CD14-positive monocyte (primary cell): ENCODE measurements at regions not wholly inside any gene's neighbourhood (a gene's known extent, or its start where the extent isn't known, plus 50 kb on each side); places are given as distances from the start of the nearest gene placed in this dataset.

ENCODE experiments used
- DNase-seq, 3 donors: peaks; one replicate each; pipeline ENCODE4 v3.0.0-alpha.2; 2011 to 2022
- H2AFZ ChIP-seq: 2 replicates; pipeline ENCODE4 v1.6.0; 2012; ENCODE audit warnings: mild to moderate bottlenecking, low read depth, low read length, inconsistent platforms; ENCODE audit not compliant: insufficient read depth, poor library complexity, severe bottlenecking
- H3K27ac ChIP-seq, 2 donors: 1 replicate in 1 of 2; 2 replicates in 1 of 2; pipeline ENCODE4 v1.5.1; 2012 to 2013; ENCODE audit warnings: low read length in 2 of 2, control low read depth in 1 of 2, inconsistent platforms in 1 of 2, low read depth in 1 of 2, mild to moderate bottlenecking in 1 of 2
- H3K27me3 ChIP-seq, 2 donors: one replicate each; pipeline versions ENCODE4 v1.6.0 to v1.6.1; 2011 to 2013; ENCODE audit warnings: low read length in 2 of 2; ENCODE audit not compliant: control insufficient read depth in 2 of 2, insufficient read depth in 2 of 2
- H3K36me3 ChIP-seq, 2 donors: replicated peaks in 1 of 2; 1 replicate in 1 of 2; 2 replicates in 1 of 2; pipeline versions ENCODE4 v1.5.1 to v1.6.1; 2012 to 2013; ENCODE audit warnings: low read length in 2 of 2, control low read depth in 1 of 2, inconsistent platforms in 1 of 2, mild to moderate bottlenecking in 1 of 2; ENCODE audit not compliant: insufficient read depth in 2 of 2, control insufficient read depth in 1 of 2
- H3K4me1 ChIP-seq, 2 donors: 1 replicate in 1 of 2; 2 replicates in 1 of 2; pipeline versions ENCODE4 v1.5.1 to v1.6.1; 2012 to 2013; ENCODE audit warnings: low read length in 2 of 2, control low read depth in 1 of 2, inconsistent platforms in 1 of 2, mild to moderate bottlenecking in 1 of 2, moderate library complexity in 1 of 2; ENCODE audit not compliant: insufficient read depth in 2 of 2, control insufficient read depth in 1 of 2
- H3K4me2 ChIP-seq: replicated peaks from 2 replicates; pipeline ENCODE3; 2012; ENCODE audit warnings: low read length, moderate library complexity, mild to moderate bottlenecking; ENCODE audit not compliant: poor library complexity, severe bottlenecking; ENCODE audit errors: extremely low read depth
- H3K4me3 ChIP-seq, 3 experiments: fragments of 200-600 bp in 1 of 3; sonication (generic) in 1 of 3; replicated peaks in 1 of 3; 1 replicate in 2 of 3; 2 replicates in 1 of 3; pipeline ENCODE4 v1.5.1; 2011 to 2013; ENCODE audit warnings: low read length in 3 of 3, mild to moderate bottlenecking in 3 of 3, control low read depth in 2 of 3, low read depth in 2 of 3, inconsistent platforms in 1 of 3, moderate library complexity in 1 of 3
- H3K79me2 ChIP-seq: 2 replicates; pipeline ENCODE4 v1.6.0; 2012; ENCODE audit warnings: mild to moderate bottlenecking, control low read depth, inconsistent platforms, low read length, moderate library complexity; ENCODE audit not compliant: insufficient read depth
- H3K9ac ChIP-seq: 2 replicates; pipeline ENCODE4 v1.6.0; 2017; ENCODE audit warnings: low read length, mild to moderate bottlenecking; ENCODE audit not compliant: insufficient read depth, poor library complexity, severe bottlenecking
- H3K9me3 ChIP-seq, 2 donors: replicated peaks in 1 of 2; 1 replicate in 1 of 2; 2 replicates in 1 of 2; pipeline versions ENCODE4 v1.5.1 to v1.6.1; 2012 to 2013; ENCODE audit warnings: low read length in 2 of 2, control low read depth in 1 of 2; ENCODE audit not compliant: control insufficient read depth in 1 of 2, insufficient read depth in 1 of 2
- H4K20me1 ChIP-seq: 2 replicates; pipeline ENCODE4 v1.6.0; 2012; ENCODE audit warnings: mild to moderate bottlenecking, low read length, control low read depth, moderate library complexity; ENCODE audit not compliant: insufficient read depth
- H3K27ac Mint-ChIP-seq, 7 donors: one replicate each; pipeline ENCODE4 v1.8.0; 2020; ENCODE audit warnings: mild to moderate bottlenecking in 7 of 7, mixed read lengths in 7 of 7, moderate library complexity in 6 of 7, inconsistent platforms in 2 of 7
- H3K27me3 Mint-ChIP-seq, 3 donors: one replicate each; pipeline ENCODE4 v1.8.0; 2021 to 2022; ENCODE audit warnings: low read depth in 3 of 3, mild to moderate bottlenecking in 3 of 3, mixed read lengths in 3 of 3, moderate library complexity in 3 of 3, inconsistent platforms in 1 of 3
- H3K36me3 Mint-ChIP-seq, 2 donors: one replicate each; pipeline ENCODE4 v1.8.0; 2020; ENCODE audit warnings: mixed read lengths in 2 of 2, inconsistent platforms in 1 of 2, mild to moderate bottlenecking in 1 of 2
- H3K4me1 Mint-ChIP-seq: one replicate; pipeline ENCODE4 v1.8.0; 2020; ENCODE audit warnings: mild to moderate bottlenecking, mixed read lengths
- H3K4me3 Mint-ChIP-seq, 2 donors: one replicate each; pipeline ENCODE4 v1.8.0; 2020; ENCODE audit warnings: mild to moderate bottlenecking in 2 of 2, mixed read lengths in 2 of 2, moderate library complexity in 1 of 2
- H3K9me3 Mint-ChIP-seq, 7 donors: one replicate each; pipeline ENCODE4 v1.8.0; 2020 to 2022; ENCODE audit warnings: mixed read lengths in 7 of 7, mild to moderate bottlenecking in 6 of 7, moderate library complexity in 6 of 7, inconsistent platforms in 2 of 7
- CTCF ChIP-seq: fragments of 200-600 bp; IDR thresholded peaks from one replicate; pipeline ENCODE4 v1.8.0; 2022; ENCODE audit warnings: antibody characterized with exemption, mild to moderate bottlenecking
- WGBS: methylation state at CpG from one replicate; pipeline ENCODE4 v1.1.5; 2013; ENCODE audit warnings: missing lambda C conversion rate; ENCODE audit not compliant: insufficient coverage; 5-methylcytosine and 5-hydroxymethylcytosine counted together
- intact Hi-C, 2 donors: fragments of 100-400 bp; cut with micrococcal nuclease; formaldehyde crosslinking; loops; one replicate each; pipeline versions ENCODE4 v1.15.0 to v1.15.1; 2023

- H3K4me3 Mint-ChIP-seq: peak overlapping the region; percentile 31 to 78
- Histone ChIP-seq H3K4me2 (peak overlapping the region; percentile 56), H3K36me3 (no peaks in the 10 kb centered on the region), H3K27ac (peak overlapping the region in 1 of 2 donors; percentile 81), H3K4me1 (peaks cover 14 to 17% of the 10 kb centered on the region in 2 donors), H3K79me2 (no peaks in the 10 kb centered on the region), H4K20me1 (no peaks in the 10 kb centered on the region), H3K9ac (peak overlapping the region; percentile 42), H3K9me3 (no peaks in the 10 kb centered on the region), H3K4me3 (peak overlapping the region in 2 of 3 experiments; percentile 28 to 69), H3K27me3 (no peaks in the 10 kb centered on the region), H2AFZ (peak overlapping the region; percentile 86)
- intact Hi-C loops: no loop called here
- TF ChIP-seq CTCF: no peak
- 76% methylated on average over 6 of the region's 9 CpGs for WGBS
- H3K27ac Mint-ChIP-seq: peak overlapping the region in 6 of 7 donors; percentile 13 to 88 (median 83)
- H3K9me3 Mint-ChIP-seq: peaks cover 0 to 4% (median 0%) of the 10 kb centered on the region in 7 donors
- H3K36me3 Mint-ChIP-seq: no peaks in the 10 kb centered on the region
- H3K4me1 Mint-ChIP-seq: peaks cover 22% of the 10 kb centered on the region
- DNase-seq: peak; percentile 50 to 83 (median 62)
- peaks cover 0 to 3% (median 0%) of the 10 kb centered on the region in 3 donors for H3K27me3 Mint-ChIP-seq
Measured at GRCh38 chr7:142352543-142352942, 94.7 kb upstream of the PRSS58 start.

DNA sequence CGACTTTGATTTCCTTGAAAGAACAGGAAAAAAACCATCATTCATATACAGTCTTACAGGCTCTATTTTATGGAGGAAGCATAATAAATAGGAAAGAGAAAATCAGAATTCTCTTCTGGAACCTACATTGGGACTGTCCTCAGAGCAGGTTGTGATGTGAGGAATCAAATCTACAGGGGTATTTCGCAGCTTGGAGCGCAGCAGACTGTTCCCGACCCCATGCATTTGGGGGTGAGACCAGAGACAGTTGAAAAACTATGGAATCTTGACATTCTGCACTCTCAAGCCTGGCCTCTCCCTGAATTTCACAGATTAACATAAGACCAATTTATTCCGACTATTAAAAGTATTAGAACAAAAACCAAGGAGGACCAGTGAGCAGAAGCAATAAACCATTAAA lies 93.3 kb upstream of the PRSS58 start:
- Mint-ChIP-seq H3K36me3 (no peaks in the 10 kb centered on the region), H3K4me3 (no peak overlapping the region), H3K9me3 (peaks cover 0 to 4% (median 0%) of the 10 kb centered on the region in 7 donors), H3K4me1 (peaks cover 22% of the 10 kb centered on the region), H3K27me3 (peaks cover 0 to 3% (median 0%) of the 10 kb centered on the region in 3 donors), H3K27ac (no peak overlapping the region)
- H3K9me3 ChIP-seq: no peaks in the 10 kb centered on the region
- peaks cover 14 to 17% of the 10 kb centered on the region in 2 donors for H3K4me1 ChIP-seq
- no peak overlapping the region for H3K9ac ChIP-seq
- H3K27ac ChIP-seq: no peak overlapping the region
- DNase-seq: no peak
- no peaks in the 10 kb centered on the region for H3K79me2 ChIP-seq
- H3K4me3 ChIP-seq: no peak overlapping the region
- intact Hi-C loops: no loop called here
- H2AFZ ChIP-seq: peak overlapping the region; percentile 0
- no peaks in the 10 kb centered on the region for H4K20me1 ChIP-seq
- H3K27me3 ChIP-seq: no peaks in the 10 kb centered on the region
- H3K4me2 ChIP-seq: no peak overlapping the region
- H3K36me3 ChIP-seq: no peaks in the 10 kb centered on the region
- TF ChIP-seq CTCF: no peak
- WGBS: no CpG with 5 or more reads among the region's 5 CpGs
